ENCODE measurements at regions not wholly inside any gene's neighbourhood (a gene's known extent, or its start where the extent isn't known, plus 50 kb on each side); places are given as distances from the start of the nearest gene placed in this dataset.

- DNase-seq (ENCODE audit: low read depth in 2 of 2): no peak
Observed at GRCh38 chr1:172952516-172952915, 98.2 kb downstream of the TNFSF18 start.

GRCh38 chr1:172954476-172955150 is 96.1 kb downstream of the TNFSF18 start:
- DNase-seq (ENCODE audit: low read depth in 2 of 2): no peak

GRCh38 chr1:172955161-172955815 is 95.5 kb downstream of the TNFSF18 start:
- no peak for DNase-seq (ENCODE audit: low read depth in 2 of 2)

GRCh38 chr1:172956871-172957270 is 93.9 kb downstream of the TNFSF18 start:
- DNase-seq (ENCODE audit: low read depth in 2 of 2): no peak

- no peak for DNase-seq (ENCODE audit: low read depth in 2 of 2)
Observed at GRCh38 chr1:172957491-172957890, 93.2 kb downstream of the TNFSF18 start.

GRCh38 chr1:172959571-172959970 is 91.2 kb downstream of the TNFSF18 start:
- DNase-seq (ENCODE audit: low read depth in 2 of 2): no peak

- DNase-seq (ENCODE audit: low read depth in 2 of 2): no peak
Observed at GRCh38 chr1:172960019-172960418, 90.7 kb downstream of the TNFSF18 start.

GRCh38 chr1:172960454-172961208 is 90.1 kb downstream of the TNFSF18 start:
- no peak for DNase-seq (ENCODE audit: low read depth in 2 of 2)

GRCh38 chr1:172964864-172965263 is 85.9 kb downstream of the TNFSF18 start:
- DNase-seq (ENCODE audit: low read depth in 2 of 2): no peak

- no peak for DNase-seq (ENCODE audit: low read depth in 2 of 2)
Observed at GRCh38 chr1:172966844-172967540, 83.7 kb downstream of the TNFSF18 start.

GRCh38 chr1:172967936-172968335 is 82.8 kb downstream of the TNFSF18 start:
- no peak for DNase-seq (ENCODE audit: low read depth in 2 of 2)

- no peak for DNase-seq (ENCODE audit: low read depth in 2 of 2)
Observed at GRCh38 chr1:172969611-172970010, 81.1 kb downstream of the TNFSF18 start.

GRCh38 chr1:172970186-172970585 is 80.6 kb downstream of the TNFSF18 start:
- no peak for DNase-seq (ENCODE audit: low read depth in 2 of 2)

GRCh38 chr1:172971241-172971640 is 79.5 kb downstream of the TNFSF18 start:
- DNase-seq (ENCODE audit: low read depth in 2 of 2): no peak

GRCh38 chr1:172972258-172972657 is 78.5 kb downstream of the TNFSF18 start:
- no peak for DNase-seq (ENCODE audit: low read depth in 2 of 2)

GRCh38 chr1:172973424-172973823 is 77.3 kb downstream of the TNFSF18 start:
- no peak for DNase-seq (ENCODE audit: low read depth in 2 of 2)

- DNase-seq (ENCODE audit: low read depth in 2 of 2): no peak
Observed at GRCh38 chr1:172976222-172977041, 74.3 kb downstream of the TNFSF18 start.

GRCh38 chr1:172977296-172978017 is 73.3 kb downstream of the TNFSF18 start:
- DNase-seq (ENCODE audit: low read depth in 2 of 2): no peak

GRCh38 chr1:172978595-172978994 is 72.1 kb downstream of the TNFSF18 start:
- no peak for DNase-seq (ENCODE audit: low read depth in 2 of 2)

GRCh38 chr1:172979828-172980227 is 70.9 kb downstream of the TNFSF18 start:
- DNase-seq (ENCODE audit: low read depth in 2 of 2): no peak

GRCh38 chr1:172980456-172980855 is 70.3 kb downstream of the TNFSF18 start:
- DNase-seq (ENCODE audit: low read depth in 2 of 2): no peak

All from stimulated activated CD8-positive, alpha-beta memory T cell treated with anti-CD3 and anti-CD28 coated beads, Interleukin-2, amount 100 ng/mL, for 48 hours (primary cell).